ENCODE measurements at regions not wholly inside any gene's neighbourhood (a gene's known extent, or its start where the extent isn't known, plus 50 kb on each side); places are given as distances from the start of the nearest gene placed in this dataset.

- no peak overlapping the region for H3K27ac ChIP-seq (ENCODE audit: low read depth in 1 of 2, low read length in 2 of 2)
- H3K79me2 ChIP-seq (ENCODE audit: insufficient read depth, low read length) = no peaks in the 10 kb centered on the region
- Mint-ChIP-seq H3K27me3 (ENCODE audit: low read depth in 3 of 3) (no peaks in the 10 kb centered on the region), H3K36me3 (no peaks in the 10 kb centered on the region), H3K4me1 (no peaks in the 10 kb centered on the region), H3K9me3 (peaks cover 0 to 2% (median 0%) of the 10 kb centered on the region in 7 donors), H3K27ac (no peak overlapping the region), H3K4me3 (no peak overlapping the region)
- no peaks in the 10 kb centered on the region for H3K36me3 ChIP-seq (replicated peaks in 1 of 2; ENCODE audit: control insufficient read depth in 1 of 2, insufficient read depth in 2 of 2, low read length in 2 of 2)
- no peaks in the 10 kb centered on the region for H4K20me1 ChIP-seq (ENCODE audit: insufficient read depth, low read length)
- no peak for TF ChIP-seq CTCF (IDR thresholded peaks at IDR 0.05)
- H3K27me3 ChIP-seq (ENCODE audit: control insufficient read depth in 2 of 2, insufficient read depth in 2 of 2, low read length in 2 of 2) = no peaks in the 10 kb centered on the region
- H3K9me3 ChIP-seq (replicated peaks in 1 of 2; ENCODE audit: control insufficient read depth in 1 of 2, insufficient read depth in 1 of 2, low read length in 2 of 2) = no peaks in the 10 kb centered on the region
- H2AFZ ChIP-seq (ENCODE audit: insufficient read depth, low read depth, low read length, poor library complexity, severe bottlenecking) = no peak overlapping the region
- H3K4me2 ChIP-seq (replicated peaks; ENCODE audit: extremely low read depth, low read length, poor library complexity, severe bottlenecking) = no peak overlapping the region
- no peak overlapping the region for H3K4me3 ChIP-seq (replicated peaks in 1 of 3; ENCODE audit: low read depth in 2 of 3, low read length in 3 of 3)
- intact Hi-C loops (cut with micrococcal nuclease) = no loop called here
- DNase-seq = no peak
- no peaks in the 10 kb centered on the region for H3K4me1 ChIP-seq (ENCODE audit: control insufficient read depth in 1 of 2, insufficient read depth in 2 of 2, low read length in 2 of 2)
- H3K9ac ChIP-seq (ENCODE audit: insufficient read depth, low read length, poor library complexity, severe bottlenecking) = no peak overlapping the region
These were observed 630.7 kb upstream of the GRM3 start for GRCh38 chr7:86012971-86013370.

GRCh38 chr7:86008898-86009297, 634.8 kb upstream of the GRM3 start:
- H2AFZ ChIP-seq (ENCODE audit: insufficient read depth, low read depth, low read length, poor library complexity, severe bottlenecking) = no peak overlapping the region
- Mint-ChIP-seq H3K36me3 (no peaks in the 10 kb centered on the region), H3K4me3 (no peak overlapping the region), H3K27me3 (ENCODE audit: low read depth in 3 of 3) (no peaks in the 10 kb centered on the region), H3K9me3 (peaks cover 0 to 6% (median 1%) of the 10 kb centered on the region in 7 donors), H3K27ac (no peak overlapping the region), H3K4me1 (no peaks in the 10 kb centered on the region)
- peaks cover 0 to 6% of the 10 kb centered on the region in 2 donors for H3K9me3 ChIP-seq (replicated peaks in 1 of 2; ENCODE audit: control insufficient read depth in 1 of 2, insufficient read depth in 1 of 2, low read length in 2 of 2)
- H3K4me3 ChIP-seq (replicated peaks in 1 of 3; ENCODE audit: low read depth in 2 of 3, low read length in 3 of 3) = no peak overlapping the region
- no CpG with 5 or more reads among the region's 3 CpGs for WGBS (ENCODE audit: insufficient coverage)
- H3K9ac ChIP-seq (ENCODE audit: insufficient read depth, low read length, poor library complexity, severe bottlenecking) = no peak overlapping the region
- no peaks in the 10 kb centered on the region for H3K36me3 ChIP-seq (replicated peaks in 1 of 2; ENCODE audit: control insufficient read depth in 1 of 2, insufficient read depth in 2 of 2, low read length in 2 of 2)
- H3K27me3 ChIP-seq (ENCODE audit: control insufficient read depth in 2 of 2, insufficient read depth in 2 of 2, low read length in 2 of 2) = no peaks in the 10 kb centered on the region
- H3K4me2 ChIP-seq (replicated peaks; ENCODE audit: extremely low read depth, low read length, poor library complexity, severe bottlenecking) = no peak overlapping the region
- TF ChIP-seq CTCF (IDR thresholded peaks at IDR 0.05) = no peak
- DNase-seq = no peak
- no peaks in the 10 kb centered on the region for H3K4me1 ChIP-seq (ENCODE audit: control insufficient read depth in 1 of 2, insufficient read depth in 2 of 2, low read length in 2 of 2)
- H4K20me1 ChIP-seq (ENCODE audit: insufficient read depth, low read length) = no peaks in the 10 kb centered on the region
- H3K79me2 ChIP-seq (ENCODE audit: insufficient read depth, low read length) = no peaks in the 10 kb centered on the region
- no peak overlapping the region for H3K27ac ChIP-seq (ENCODE audit: low read depth in 1 of 2, low read length in 2 of 2)
- intact Hi-C loops (cut with micrococcal nuclease) = no loop called here
